ENCODE measurements at regions not wholly inside any gene's neighbourhood (a gene's known extent, or its start where the extent isn't known, plus 50 kb on each side); places are given as distances from the start of the nearest gene placed in this dataset.

DNA sequence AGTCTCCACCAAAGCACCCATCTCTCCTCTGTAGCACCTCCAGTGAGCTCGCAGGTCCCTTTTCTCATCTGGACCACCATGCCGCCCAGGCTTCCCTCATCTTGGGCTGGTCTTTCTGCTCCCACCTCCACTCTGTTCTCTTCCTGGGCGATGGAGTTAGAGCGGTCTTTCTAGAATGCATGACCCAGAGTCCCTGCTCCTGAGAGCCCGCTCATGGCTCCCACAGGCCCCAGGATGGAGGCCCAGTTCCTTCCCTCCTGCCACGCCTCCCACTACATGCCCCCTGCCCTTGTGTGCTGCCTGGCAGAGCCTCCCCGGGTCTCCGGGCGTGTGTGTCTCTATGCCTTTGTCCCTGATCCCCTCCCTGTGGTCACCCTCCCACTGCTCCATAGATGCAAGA lies 100.7 kb upstream of the RTL1 start:
- no peak for DNase-seq (ENCODE audit: low spot score)

DNA sequence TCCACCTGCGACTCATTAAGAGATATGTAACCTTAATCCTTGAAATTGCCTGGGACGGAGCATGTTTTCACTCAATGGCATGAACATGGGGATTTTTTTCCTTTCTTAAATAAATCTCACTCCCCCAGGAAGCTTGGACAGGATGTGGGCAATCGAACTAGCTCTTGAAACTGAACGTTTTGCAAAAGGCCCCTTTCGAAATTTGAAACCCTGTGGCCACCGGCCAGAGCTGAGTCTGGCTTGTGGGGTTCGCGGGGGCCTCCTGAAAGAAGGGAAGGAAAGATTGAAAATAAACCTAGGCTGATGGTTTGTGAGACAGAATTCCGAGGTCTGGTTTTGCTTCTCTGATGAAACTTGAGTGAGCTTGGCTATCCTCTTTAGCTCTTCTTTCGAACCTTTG lies 101.4 kb upstream of the RTL1 start:
- DNase-seq (ENCODE audit: low spot score) = peak; percentile 9

DNA sequence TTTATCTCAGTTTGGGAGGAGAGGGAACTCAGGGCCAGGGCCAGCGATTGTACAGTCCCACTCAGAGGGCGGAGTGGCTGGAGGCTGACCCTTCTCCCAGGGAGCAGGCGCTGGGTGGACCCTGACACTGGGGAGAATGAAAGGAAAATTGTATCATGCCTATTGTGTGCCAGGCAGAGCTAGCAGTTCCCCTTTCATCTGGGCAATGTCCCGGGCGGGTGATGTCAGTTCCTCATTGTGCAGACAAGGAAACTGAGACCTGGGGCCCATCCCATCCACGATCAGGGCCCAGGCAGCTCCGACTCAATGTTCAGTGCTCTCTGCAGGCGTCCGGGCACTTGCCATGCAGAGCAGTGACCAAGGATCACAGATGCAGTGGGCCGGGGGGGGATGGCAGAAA lies 101.9 kb upstream of the RTL1 start:
- DNase-seq (ENCODE audit: low spot score) = peak; percentile 3

DNA sequence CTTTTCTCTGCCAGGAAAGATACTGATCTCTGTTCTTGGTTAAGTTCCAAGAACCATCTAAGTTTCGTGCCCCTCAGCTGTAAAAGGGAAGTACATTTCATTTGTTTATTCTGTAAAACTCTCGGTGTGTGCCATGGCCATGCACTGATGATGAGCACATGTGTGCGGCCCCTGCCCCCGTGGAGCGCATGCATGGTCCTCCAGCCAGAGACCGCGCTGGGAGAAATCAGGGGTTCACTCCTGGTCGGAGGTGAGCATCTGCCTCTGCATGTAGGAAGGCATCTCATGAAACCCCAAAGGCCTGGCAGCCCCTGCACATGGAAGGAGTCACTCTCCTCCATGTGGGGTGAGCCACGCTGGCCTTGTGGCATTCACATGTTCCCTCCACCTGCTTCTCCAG lies 102.5 kb upstream of the RTL1 start:
- DNase-seq (ENCODE audit: low spot score) = no peak

DNA sequence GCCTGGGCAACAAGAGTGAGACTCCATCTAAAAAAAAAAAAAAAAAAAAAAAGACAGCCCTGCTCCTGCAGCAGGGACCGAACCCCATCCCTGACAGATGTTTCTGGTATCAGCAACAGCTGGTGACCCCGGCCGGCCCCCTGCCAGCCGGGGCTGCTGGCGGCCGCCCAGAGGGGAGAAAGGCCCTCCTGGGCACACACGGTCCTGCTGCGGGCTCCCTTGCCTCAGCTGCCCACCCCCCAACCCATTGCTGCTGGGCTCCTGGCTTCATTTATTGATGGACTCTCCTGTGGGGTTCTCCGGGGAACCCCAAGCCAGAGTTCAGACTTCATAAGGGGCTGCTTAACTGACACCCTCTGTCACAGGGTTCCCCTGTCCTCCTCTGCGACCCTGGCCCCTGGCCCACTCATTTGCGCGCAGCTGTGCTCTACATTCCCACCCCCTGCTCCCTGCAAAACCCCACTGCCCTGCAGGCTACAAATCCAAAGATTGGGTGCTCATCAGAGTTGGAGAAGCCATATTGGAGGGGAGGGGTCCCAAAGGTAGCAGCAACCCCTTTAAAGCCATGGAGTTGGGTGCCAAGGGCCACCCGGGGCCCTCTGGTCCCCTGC lies 103.6 kb upstream of the RTL1 start:
- peak; percentile 3 for DNase-seq (ENCODE audit: low spot score)

DNA sequence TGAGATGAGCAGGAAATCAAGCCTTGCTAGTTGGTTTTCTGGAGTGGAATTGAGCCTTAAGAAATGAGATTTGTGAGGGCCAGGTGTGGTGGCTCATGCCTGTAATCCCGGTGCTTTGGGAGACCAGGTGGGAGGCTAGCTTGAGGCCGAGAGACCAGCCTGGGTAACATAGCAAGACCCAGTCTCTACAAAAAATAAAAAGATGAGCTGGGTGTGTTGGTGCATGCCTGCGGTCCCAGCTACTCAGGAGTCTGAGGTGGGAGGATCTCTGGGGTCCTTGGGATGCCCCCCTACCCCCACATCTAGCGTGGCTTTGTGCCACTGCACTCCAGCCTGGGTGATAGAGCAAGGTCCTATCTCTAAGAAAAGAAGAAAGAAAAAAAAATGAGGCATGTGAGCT lies 104.2 kb upstream of the RTL1 start:
- no peak for DNase-seq (ENCODE audit: low spot score)

DNA sequence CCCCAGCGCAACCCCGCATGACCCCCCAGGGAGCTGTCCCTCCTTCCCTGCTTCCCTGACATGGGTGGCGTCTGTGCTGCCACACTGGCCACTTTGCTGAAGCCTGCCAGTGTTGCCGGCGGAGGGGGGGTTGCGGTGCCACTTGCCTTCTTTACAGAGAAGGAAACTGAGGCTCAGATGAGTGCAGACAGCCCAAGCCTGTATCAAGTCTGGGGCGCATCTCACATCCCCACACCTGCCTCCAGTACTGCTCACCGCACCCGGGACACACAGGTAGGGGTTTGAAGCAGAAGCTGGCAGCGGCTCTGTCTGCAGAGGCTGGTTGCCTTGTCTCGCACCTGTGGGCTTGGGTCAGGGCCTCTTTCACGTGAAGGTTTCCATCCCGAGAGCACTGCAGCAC lies 104.7 kb upstream of the RTL1 start:
- peak; percentile 3 for DNase-seq (ENCODE audit: low spot score)

DNA sequence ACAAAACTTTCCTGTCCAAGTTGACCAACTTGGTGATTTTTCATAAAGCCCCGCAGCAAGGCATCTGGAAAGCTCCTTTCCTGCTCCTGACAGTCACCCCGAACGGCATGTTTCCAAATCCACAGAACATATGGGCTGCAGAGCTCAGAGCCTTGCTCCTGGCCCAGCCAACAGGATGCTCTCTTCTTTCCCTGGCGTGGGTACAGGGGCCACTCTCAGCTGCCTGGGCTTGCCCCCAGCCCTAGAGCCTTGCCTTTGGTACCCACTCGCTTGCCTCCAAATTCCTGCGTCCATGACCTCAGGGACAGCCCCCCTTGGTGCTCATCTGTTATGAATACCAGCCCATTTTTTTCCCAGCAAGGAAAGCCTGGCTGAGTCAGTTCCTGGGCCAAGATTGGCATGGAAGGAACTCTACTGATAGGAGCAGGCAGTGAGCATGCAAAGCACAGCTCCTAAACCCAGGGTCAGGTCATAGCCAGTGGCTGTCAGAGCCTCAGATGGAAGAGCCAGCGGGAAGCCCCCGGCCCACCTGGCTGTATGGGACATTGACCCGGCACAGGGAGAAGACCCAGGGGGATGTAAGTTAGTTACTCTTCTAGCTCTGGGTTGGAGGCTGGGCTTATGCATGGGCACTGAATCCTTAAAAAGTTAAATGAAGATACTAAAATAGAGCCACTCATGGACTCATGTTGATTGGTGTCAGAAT lies 105.3 kb upstream of the RTL1 start:
- peak; percentile 6 for DNase-seq (ENCODE audit: low spot score)

DNA sequence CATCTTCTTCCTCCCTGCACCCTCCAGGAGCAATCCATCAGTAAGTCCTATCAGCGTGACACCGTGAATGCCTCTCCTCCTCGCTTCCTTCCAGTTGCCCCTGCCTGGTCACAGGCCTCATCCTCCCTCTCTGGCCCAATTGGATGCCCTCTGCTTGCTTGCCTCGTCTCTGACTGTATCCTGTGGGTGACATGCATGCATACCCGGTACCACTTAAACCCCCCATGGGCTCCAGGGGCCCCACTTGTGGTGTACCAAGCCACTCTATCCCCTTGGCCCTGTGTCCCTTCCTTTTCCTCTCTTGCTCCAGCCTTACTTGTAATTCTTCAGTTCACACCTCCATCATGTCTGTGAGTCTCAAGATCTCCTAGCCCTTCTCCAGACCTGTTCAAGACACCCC lies 106.0 kb upstream of the RTL1 start:
- DNase-seq (ENCODE audit: low spot score) = peak; percentile 1

DNA sequence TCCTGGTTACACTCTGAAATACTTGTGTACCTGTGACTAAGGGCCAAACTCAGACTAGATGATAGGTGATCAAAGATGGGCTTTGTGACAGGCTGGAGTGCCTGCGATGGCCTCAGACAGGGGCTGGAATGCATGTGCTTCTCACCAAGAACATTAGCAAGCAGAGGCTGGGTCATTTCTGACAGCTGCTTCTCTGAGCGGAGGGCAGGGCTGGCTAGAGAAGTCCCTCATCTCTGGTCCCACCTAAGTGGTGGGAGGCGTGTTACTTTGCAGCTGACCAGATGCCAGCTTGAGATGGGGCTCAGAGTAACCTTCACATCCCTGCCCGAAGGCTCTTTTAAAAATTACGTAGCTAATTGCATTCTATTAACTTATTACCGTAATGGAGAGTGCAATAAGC lies 106.8 kb upstream of the RTL1 start:
- DNase-seq (ENCODE audit: low spot score) = peak; percentile 3

DNA sequence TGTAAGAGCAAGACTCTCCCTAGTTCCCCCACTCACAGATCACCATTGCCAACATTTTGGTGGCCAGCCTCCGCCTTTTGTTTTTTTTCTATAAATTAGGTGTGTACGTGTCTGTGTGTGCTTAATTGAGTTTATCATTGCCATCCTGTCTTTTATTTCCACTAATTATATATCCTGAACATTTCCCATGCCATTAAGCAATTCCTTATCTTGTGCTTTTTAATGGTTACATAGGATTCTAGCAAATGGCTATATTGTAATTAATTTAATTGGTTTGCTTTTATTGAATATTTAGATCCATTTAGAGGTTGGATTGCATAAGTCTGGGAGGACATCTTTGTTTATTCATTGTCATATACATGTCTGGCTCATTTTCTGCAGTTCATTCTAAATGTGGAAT lies 107.3 kb upstream of the RTL1 start:
- no peak for DNase-seq (ENCODE audit: low spot score)

DNA sequence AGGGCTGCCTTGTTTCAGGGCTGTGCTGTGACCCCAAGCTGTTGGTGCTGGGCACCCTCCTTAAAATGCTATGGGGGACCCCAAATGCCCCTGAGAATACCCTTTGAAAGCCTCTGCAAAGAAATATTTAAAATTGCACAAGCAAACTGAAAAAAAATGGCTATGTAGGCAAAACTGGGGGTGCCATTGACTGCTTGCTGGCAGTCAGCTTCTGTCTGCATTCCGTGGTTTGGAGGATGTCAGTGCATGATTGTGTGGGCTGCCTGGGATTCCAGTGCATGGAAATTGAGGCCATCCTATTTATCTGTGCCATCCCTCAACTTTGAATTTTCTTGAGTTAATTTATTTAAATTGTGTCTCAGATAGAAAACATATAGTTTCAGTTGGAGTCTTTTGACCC lies 113.7 kb upstream of the RTL1 start:
- DNase-seq (ENCODE audit: low spot score) = peak; percentile 45

DNA sequence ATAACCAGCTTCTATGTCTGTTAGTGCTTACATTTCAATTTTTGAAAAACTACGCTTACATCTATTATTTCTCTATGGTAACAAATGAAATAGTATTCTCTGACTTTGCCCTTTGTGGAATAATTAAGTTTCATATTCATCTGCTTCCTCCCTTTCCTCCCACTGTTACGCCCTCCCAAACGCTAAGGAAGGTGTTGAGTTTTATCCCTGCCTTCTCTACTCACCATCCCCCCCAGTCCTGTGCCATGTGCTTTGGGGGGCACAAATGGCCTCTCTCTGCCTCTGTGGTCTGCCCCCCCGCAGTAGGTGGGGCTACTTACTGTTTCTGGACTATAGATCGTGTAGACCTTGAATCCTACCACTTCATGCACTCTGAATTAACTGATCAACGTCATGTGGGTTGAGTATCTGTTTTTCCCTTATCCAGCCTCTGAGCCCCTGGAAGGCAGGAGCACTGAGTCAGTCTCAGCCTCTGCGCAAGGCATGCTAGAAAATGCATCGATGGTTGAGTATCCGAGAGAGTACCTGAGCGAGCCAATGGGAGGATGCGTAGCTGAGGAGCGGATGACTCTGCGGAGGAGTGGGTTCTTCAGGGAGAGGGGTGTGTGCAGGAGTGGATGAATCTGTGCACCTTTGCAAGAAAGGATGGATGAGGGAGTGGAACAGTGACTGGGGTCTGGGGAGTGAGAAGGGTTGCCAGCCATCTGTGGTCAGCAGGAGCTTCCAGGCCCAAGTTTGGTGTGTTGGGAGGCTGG lies 114.5 kb upstream of the RTL1 start:
- no peak for DNase-seq (ENCODE audit: low spot score)

DNA sequence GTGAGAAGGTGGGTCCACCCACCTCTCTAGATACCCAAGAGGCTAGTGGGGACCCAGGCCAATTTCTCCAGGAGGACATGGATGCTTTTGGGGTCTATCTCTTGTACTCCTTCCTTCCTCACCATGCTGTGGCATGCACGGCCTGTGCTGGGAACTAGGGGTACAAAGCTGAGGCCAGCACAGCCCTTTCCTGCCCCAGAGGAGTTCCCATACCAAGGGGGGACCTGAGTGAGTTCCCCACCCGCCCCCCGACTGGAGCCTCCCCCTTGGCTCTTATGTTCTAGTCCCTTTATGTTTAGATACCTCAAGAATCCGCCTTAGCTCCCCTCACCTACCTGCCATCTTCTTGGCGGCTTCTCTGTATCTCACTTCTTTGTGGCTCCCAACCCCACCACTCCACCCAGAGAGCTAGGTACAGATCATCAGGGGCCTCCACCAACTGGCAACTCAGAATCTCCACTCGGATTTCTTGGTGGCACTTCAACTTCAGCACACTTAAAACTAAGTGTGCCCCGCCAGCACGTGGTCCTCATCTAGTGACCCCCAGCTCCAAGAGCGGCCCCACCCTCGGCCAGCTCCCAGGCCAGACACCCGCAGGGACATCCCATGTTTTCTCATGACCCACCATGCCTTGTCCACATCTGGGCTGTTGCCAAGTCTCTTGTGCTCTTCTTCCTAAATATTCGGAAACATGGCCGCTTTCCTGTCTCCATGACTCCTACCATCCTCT lies 115.2 kb upstream of the RTL1 start:
- no peak for DNase-seq (ENCODE audit: low spot score)

DNA sequence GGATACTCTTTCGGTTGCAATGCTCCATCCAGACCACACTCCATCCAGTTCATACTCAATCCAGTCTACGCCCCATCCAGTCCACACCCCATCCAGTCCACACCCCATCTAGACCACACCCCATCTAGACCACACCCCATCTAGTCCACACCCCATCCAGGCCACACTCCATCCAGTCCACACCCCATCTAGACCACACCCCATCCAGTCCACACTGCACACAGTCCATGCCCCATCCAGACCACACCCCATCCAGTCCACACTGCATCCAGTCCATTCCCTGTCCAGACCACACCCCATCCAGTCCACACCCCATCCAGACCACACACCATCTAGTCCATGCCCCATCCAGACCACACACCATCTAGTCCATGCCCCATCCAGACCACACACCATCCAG lies 116.0 kb upstream of the RTL1 start:
- DNase-seq (ENCODE audit: low spot score) = no peak

DNA sequence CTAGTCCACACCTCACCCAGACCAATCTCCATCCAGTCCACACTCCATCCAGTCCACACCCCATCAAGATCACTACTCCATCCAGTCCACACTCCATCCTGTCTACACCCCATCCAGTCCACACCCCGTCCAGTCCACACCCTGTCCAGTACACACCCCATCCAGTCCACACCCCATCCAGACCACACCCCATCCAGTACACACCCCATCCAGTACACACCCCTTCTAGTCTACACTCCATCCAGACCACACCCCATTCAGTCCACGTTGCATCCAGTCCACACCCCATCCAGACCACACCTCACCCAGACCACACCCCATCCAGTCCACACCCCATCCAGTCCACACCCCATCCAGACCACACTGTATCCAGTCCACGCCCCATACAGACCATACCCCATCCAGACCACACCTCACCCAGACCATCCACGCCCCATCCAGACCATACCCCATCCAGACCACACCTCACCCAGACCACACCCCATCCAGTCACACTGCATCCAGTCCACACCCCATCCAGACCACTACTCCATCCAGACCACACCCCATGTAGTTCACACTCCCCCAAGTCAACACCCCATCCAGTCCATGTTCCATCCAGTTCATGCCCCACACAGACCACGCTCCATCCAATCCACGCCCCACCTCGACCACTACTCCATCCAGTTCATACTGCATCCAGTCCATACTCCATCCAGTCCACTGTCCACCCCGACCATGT lies 116.6 kb upstream of the RTL1 start:
- DNase-seq (ENCODE audit: low spot score) = no peak

DNA sequence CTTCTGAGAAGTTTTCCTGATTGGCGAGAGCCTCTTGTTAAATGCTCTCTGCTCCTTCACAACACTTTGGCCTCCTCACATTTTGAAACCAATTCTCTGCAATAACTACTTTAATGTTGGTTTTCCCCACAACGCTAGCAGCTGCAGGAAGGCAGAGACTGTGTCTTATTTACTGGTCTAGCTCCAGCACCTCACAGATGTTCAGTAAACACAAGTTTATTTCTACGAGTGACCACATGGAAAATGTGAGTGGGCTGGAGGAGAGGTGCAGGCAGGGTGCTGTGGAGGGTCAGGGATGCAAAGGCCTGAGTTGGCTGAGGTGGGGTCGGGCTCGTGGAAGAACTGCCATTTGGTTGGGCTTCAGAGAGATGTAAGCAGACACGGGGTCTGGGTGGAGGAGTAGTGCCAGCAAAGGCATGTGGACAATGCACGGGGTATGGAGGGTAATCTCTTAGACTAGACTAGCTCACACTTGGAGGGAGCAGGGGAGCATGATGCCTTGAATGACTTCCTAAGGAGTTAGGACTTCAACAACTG lies 117.4 kb upstream of the RTL1 start:
- DNase-seq (ENCODE audit: low spot score) = no peak

DNA sequence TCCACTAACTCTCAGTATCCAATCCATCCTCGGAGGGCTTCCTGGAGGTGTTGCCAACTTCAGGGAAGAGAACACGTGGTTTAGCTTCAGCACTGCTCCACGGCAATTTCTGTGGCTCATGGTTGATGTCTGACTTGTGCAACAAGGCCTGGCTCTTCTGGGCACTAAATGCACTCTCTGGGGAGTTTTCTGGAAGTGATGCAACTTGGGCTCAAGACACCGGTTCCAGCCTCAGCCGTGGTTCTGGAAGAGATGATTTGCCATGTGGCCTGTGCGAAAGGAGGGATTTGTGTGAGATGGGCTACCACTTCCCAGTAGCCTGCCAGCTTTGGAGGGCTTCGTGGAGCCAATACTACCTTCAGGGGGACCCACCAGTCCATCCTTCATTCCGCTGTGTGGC lies 118.6 kb upstream of the RTL1 start:
- DNase-seq (ENCODE audit: low spot score) = no peak

DNA sequence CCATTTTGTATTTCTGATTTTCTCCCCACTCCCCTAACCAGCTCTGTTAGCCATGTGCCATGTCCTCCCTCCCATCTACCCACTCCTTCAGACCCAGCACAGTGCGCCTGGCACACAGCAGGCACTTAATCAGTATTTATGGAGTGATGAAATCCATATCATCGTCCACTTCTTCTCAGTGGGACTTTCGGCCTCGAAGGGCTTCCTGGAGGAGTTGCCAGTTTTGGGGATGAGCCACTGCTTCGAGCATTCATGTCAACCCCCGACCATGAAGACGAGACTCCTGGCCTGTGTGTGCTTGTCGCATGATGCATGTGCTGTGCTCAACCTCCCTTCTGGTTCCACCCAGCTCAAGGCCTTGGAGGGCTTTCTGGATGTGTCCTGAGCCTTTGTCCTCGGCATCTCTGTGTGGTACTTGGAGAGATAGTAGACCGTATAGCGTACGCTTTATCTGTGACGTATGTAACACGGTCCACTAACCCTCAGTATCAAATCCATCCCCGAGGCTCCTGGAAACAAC lies 119.5 kb upstream of the RTL1 start:
- no peak for DNase-seq (ENCODE audit: low spot score)

DNA sequence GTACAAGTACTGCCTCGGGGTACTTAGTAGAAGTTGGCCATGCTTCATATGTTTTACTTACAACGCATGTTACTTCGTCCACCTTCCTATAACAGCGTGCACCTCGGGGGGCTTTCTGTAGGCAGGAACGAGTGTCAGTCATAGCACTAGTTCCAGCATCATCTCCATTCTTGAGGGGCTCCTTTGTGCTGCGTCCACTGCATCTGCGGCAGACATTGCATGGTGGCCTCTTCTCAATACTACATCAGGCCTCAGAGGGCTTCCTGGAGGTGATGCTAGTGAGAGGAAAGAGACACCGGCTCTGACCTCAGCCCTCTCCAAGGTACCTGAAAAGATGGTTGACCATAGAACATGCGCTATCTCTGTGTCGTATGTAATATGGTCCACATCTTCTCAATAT lies 121.2 kb upstream of the RTL1 start:
- no peak for DNase-seq (ENCODE audit: low spot score)

DNA sequence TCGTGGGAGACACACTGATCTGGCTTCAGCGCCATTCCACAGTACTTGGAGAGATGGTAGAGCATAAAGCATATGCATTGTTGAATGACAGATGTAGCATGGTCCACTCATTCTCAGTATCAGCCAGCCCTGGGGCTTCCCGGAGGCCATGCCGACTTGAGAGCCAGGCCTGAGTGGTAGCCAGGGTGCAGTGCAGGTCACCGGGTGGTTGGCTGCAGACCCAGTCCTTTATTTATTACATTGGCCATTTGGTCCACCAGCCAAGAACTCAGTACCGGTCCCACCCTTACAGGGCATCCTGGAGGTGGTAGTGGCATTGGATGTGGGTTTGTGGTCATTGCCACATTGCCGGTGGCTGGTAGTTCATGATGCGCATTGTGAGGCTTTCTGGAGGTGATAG lies 121.6 kb upstream of the RTL1 start:
- DNase-seq (ENCODE audit: low spot score) = no peak

DNA sequence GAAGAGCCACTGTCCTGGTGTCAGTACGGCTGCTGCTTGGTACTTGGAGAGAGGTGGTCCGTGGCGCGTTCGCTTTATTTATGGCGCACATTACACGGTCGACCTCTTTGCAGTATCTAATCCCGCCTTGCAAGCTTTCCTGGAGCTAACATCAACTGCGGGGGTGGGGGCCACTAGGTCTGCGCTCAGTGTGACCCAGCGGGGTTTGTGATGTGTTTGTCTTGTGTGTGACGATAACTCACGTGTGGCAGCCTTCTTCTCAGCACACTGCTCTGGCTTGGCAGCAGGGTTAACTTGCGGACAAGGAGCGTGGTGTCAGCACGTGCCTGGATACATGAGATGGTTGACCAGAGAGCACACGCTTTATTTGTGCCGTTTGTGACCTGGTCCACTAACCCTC lies 122.2 kb upstream of the RTL1 start:
- DNase-seq (ENCODE audit: low spot score) = no peak

All from AG08396 (cell line).